ENCODE measurements at regions not wholly inside any gene's neighbourhood (a gene's known extent, or its start where the extent isn't known, plus 50 kb on each side); places are given as distances from the start of the nearest gene placed in this dataset.

- TF ChIP-seq CTCF (IDR thresholded peaks at IDR 0.05; ENCODE audit: borderline replicate concordance, extremely low read depth, low read length, poor library complexity, severe bottlenecking): no peak
- no peak for TF ChIP-seq EZH2 (IDR thresholded peaks at IDR 0.05; ENCODE audit: borderline replicate concordance, low read depth, low read length, severe bottlenecking)
- no peak overlapping the region for H3K27ac ChIP-seq (ENCODE audit: low read length)
- no peak overlapping the region for H3K9ac ChIP-seq (ENCODE audit: low read depth, low read length)
- H3K4me2 ChIP-seq (ENCODE audit: insufficient read depth, low read length): no peak overlapping the region
- no peaks in the 10 kb centered on the region for H3K36me3 ChIP-seq (ENCODE audit: insufficient read depth, low read length)
- no peaks in the 10 kb centered on the region for H3K4me1 ChIP-seq (ENCODE audit: insufficient read depth, low read length)
- no peaks in the 10 kb centered on the region for H3K27me3 ChIP-seq (ENCODE audit: insufficient read depth, low read length, poor library complexity)
- ATAC-seq (ENCODE audit: insufficient read depth, low read depth) (no peak), DNase-seq (no peak)
- no peak overlapping the region for H2AFZ ChIP-seq (ENCODE audit: low read depth, low read length)
- H3K4me3 ChIP-seq (ENCODE audit: low read depth in 1 of 2, low read length in 2 of 2): no peak overlapping the region
- H4K20me1 ChIP-seq (ENCODE audit: insufficient read depth, low read length): no peaks in the 10 kb centered on the region
- no peaks in the 10 kb centered on the region for H3K79me2 ChIP-seq (ENCODE audit: insufficient read depth, low read length)
- H3K9me3 ChIP-seq (ENCODE audit: insufficient read depth, low read length, severe bottlenecking): no peaks in the 10 kb centered on the region
Observed at GRCh38 chr10:60597513-60597912, 180.8 kb upstream of the CDK1 start.

GRCh38 chr10:60595852-60596251 is 182.4 kb upstream of the CDK1 start:
- Histone ChIP-seq H3K4me3 (ENCODE audit: low read depth in 1 of 2, low read length in 2 of 2) (no peak overlapping the region), H3K4me1 (ENCODE audit: insufficient read depth, low read length) (no peaks in the 10 kb centered on the region), H3K79me2 (ENCODE audit: insufficient read depth, low read length) (no peaks in the 10 kb centered on the region), H3K36me3 (ENCODE audit: insufficient read depth, low read length) (no peaks in the 10 kb centered on the region), H3K9me3 (ENCODE audit: insufficient read depth, low read length, severe bottlenecking) (no peaks in the 10 kb centered on the region), H3K27ac (ENCODE audit: low read length) (no peak overlapping the region), H3K27me3 (ENCODE audit: insufficient read depth, low read length, poor library complexity) (no peaks in the 10 kb centered on the region), H2AFZ (ENCODE audit: low read depth, low read length) (no peak overlapping the region), H3K4me2 (ENCODE audit: insufficient read depth, low read length) (no peak overlapping the region), H3K9ac (ENCODE audit: low read depth, low read length) (no peak overlapping the region), H4K20me1 (ENCODE audit: insufficient read depth, low read length) (no peaks in the 10 kb centered on the region)
- TF ChIP-seq EZH2 (IDR thresholded peaks at IDR 0.05; ENCODE audit: borderline replicate concordance, low read depth, low read length, severe bottlenecking): no peak
- TF ChIP-seq CTCF (IDR thresholded peaks at IDR 0.05; ENCODE audit: borderline replicate concordance, extremely low read depth, low read length, poor library complexity, severe bottlenecking): no peak
- DNase-seq: no peak
- no peak for ATAC-seq (ENCODE audit: insufficient read depth, low read depth)

- Histone ChIP-seq H2AFZ (ENCODE audit: low read depth, low read length) (no peak overlapping the region), H3K27ac (ENCODE audit: low read length) (no peak overlapping the region), H3K4me3 (ENCODE audit: low read depth in 1 of 2, low read length in 2 of 2) (no peak overlapping the region)
Observed at GRCh38 chr10:60594476-60595051, 183.7 kb upstream of the CDK1 start.

More at GRCh38 chr10:60594476-60595051, 183.7 kb upstream of the CDK1 start:
- DNase-seq (no peak), ATAC-seq (ENCODE audit: insufficient read depth, low read depth) (no peak)
- H3K27me3 ChIP-seq (ENCODE audit: insufficient read depth, low read length, poor library complexity): no peaks in the 10 kb centered on the region
- H3K9ac ChIP-seq (ENCODE audit: low read depth, low read length): no peak overlapping the region
- no peaks in the 10 kb centered on the region for H3K9me3 ChIP-seq (ENCODE audit: insufficient read depth, low read length, severe bottlenecking)
- H3K79me2 ChIP-seq (ENCODE audit: insufficient read depth, low read length): no peaks in the 10 kb centered on the region
- H4K20me1 ChIP-seq (ENCODE audit: insufficient read depth, low read length): no peaks in the 10 kb centered on the region
- H3K4me2 ChIP-seq (ENCODE audit: insufficient read depth, low read length): no peak overlapping the region
- H3K36me3 ChIP-seq (ENCODE audit: insufficient read depth, low read length): no peaks in the 10 kb centered on the region
- H3K4me1 ChIP-seq (ENCODE audit: insufficient read depth, low read length): no peaks in the 10 kb centered on the region
- TF ChIP-seq CTCF (IDR thresholded peaks at IDR 0.05; ENCODE audit: borderline replicate concordance, extremely low read depth, low read length, poor library complexity, severe bottlenecking): no peak
- TF ChIP-seq EZH2 (IDR thresholded peaks at IDR 0.05; ENCODE audit: borderline replicate concordance, low read depth, low read length, severe bottlenecking): no peak

All from DND-41 (cell line).